Fibroblast of skin of right quadriceps (primary cell): ENCODE measurements at regions not wholly inside any gene's neighbourhood (a gene's known extent, or its start where the extent isn't known, plus 50 kb on each side); places are given as distances from the start of the nearest gene placed in this dataset.
"Not testable (repeated sequence)": the region's sequence is repeated elsewhere in the genome, so short reads cannot be mapped to it uniquely, and the experiment has no call there.

Experiments
- DNase-seq: peaks from one replicate; pipeline ENCODE4 v3.0.0-alpha.2; 2013

DNA sequence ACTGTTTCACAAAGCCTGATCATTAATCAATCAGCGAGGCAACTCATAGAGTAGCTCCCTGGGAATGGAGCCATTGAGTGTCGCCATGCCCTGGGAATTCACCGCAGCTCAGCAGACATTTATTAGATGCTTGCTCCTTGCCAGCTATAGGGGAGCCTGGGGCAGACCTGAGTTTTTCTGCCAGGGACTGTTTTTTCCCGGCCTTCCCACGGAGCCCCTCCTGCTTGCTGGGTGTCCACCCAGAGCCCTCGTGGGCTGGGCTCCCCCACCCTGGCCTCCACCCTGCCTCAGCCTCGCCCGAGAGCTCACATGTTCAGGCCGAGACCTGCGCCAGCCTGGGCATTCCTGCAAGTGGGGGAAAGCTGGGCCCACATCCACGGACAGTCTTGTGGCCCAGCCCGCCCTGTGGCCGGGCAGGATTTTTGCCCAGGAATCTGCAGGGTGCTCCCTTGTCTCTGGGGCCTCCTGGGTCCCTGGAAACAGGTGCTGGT is 64.9 kb downstream of the SMIM38 start:
- DNase-seq: no peak

GRCh38 chr11:69221086-69221485 is 65.4 kb downstream of the SMIM38 start:
- DNase-seq: no peak

GRCh38 chr11:69221636-69222035 is 65.9 kb downstream of the SMIM38 start:
- DNase-seq: not testable (repeated sequence)

- no peak for DNase-seq
Measured at GRCh38 chr11:69227271-69227670, 66.7 kb upstream of the MYEOV start.

DNA sequence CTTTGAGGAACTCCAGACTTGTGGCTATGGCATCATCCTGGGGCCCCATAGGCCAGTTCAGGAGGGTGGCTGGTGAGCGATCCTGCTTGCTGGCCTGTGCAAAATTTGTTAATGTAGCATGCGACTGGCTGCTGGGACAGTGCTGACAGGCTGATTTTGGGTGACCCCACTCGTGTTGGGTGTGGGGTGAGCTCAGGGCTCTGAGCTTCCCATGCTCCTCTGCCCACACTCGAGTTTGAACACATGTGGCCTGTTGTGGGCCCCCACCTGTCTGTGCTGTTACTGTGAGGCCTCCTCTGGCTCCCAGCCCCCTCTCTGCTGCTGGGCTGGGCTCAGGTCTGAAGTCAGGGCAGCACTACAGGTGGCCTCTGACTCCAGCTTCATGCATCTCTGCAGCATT is 64.4 kb upstream of the MYEOV start:
- no peak for DNase-seq

GRCh38 chr11:69230856-69231425 is 63.0 kb upstream of the MYEOV start:
- DNase-seq: no peak

DNA sequence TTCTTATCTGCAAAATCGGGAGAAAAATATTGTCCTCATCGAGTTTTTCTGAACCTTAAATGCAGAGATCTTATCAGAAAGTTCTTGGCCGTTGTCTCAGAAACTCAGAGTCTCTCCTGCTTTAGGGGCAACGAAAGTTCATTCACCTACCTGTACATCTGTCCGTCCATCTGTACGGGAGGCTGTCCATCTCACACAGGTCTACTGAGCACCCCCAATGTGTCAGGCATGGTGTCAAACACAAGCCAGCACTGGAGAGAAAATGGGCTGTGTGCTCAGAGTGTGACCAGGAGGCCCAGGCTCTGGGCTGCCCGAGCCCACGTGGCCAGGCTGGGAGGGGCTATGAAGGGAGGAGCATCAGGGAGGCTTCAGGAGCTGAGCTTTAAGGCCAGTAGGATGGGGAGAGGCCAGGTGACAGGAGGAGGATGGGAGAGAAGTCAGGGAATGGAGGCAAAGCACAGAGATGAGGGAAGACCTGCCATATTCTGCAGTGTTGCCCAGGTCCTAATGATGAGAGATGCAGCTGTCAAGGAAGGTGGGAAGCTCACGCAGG is 62.4 kb upstream of the MYEOV start:
- no peak for DNase-seq

GRCh38 chr11:69232821-69233743 is 60.9 kb upstream of the MYEOV start:
- no peak for DNase-seq

DNA sequence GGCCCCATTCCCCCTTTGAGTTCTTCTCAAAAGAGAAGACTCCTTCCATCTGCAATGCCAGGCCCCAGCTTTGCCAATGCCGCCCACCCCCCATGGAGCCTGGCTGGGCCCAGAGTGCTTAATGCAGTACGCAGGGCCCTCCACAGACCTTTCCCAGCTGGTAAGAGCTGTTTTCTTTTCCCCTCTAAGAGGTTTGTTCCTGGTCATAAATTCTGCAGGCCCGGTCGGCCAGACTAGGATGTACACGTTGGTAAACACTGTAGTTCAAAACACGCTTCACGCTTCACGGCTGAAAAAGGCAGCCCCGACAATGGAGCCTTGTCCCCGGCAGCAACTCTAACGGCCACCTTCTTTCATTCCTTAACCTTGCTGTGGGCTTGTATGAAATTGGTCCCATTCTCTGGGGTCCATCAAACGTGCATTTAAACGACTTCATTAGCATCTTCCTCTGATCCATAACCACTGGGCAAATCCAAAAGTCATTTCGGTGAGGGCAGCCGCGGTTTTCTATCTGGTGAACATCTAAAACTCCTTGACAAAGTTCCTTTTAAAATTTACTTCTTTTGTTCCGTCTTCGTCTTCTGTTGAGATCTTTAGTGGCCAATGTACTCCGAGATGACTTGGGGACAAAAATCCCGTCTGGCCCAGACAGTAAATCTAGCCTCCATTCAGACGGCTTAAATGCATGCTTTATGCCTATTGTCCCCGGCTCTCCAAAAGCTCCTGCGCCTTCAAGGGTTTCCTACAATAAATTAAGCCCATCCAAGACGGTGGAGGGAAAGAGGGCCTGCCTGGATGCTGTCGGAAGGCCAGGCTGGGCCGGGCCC is 60.0 kb upstream of the MYEOV start:
- no peak for DNase-seq

DNA sequence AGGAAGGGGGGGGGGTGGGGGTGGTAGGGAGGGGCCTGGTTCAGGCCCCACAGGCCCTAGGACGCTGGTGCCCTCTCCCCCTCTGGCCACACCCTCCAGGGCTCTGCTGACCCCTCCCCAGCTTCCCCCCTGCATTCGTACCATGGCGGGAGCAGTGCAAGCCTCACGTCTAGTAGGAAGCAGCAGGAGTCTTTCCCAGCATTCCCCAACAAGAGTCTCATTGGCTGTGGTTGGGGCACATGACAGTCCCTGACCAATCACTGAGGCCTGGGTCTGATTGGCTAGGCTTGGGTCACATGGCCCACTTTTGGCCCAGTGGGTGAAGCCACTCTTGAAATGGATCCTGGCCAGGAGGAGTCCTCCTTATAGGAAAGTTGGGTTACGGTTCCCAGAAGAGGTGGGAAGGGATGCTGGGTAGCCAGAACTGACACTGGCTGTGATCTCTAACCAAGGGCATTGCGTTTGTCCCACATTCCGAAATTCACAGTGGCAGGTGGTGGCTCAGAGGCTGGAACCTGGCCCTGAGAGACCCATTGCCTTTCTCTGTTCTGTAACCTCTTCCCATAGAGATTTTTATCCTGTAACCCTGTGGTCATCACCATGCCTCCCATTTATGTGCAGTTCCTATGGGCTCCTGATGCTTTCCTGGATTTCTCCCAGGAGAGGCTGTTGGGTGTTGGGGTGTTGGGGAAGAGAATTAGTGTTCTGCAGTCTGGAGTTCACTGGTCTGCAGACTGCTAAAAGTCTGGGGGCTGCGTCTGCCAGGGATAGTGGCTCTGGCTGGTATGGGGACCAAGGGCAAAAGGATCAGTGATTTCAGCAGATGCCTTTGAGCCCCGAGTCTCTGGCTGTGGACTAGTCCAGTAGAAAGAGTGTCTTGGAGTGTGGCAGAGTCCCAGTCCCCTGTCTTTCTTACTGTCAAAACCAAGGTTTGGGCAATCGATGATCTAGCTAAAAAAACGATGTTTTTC is 58.9 kb upstream of the MYEOV start:
- no peak for DNase-seq

- DNase-seq: no peak
Measured at GRCh38 chr11:69238573-69239351, 55.2 kb upstream of the MYEOV start.

- no peak for DNase-seq
Measured at GRCh38 chr11:69239641-69240040, 54.3 kb upstream of the MYEOV start.

DNA sequence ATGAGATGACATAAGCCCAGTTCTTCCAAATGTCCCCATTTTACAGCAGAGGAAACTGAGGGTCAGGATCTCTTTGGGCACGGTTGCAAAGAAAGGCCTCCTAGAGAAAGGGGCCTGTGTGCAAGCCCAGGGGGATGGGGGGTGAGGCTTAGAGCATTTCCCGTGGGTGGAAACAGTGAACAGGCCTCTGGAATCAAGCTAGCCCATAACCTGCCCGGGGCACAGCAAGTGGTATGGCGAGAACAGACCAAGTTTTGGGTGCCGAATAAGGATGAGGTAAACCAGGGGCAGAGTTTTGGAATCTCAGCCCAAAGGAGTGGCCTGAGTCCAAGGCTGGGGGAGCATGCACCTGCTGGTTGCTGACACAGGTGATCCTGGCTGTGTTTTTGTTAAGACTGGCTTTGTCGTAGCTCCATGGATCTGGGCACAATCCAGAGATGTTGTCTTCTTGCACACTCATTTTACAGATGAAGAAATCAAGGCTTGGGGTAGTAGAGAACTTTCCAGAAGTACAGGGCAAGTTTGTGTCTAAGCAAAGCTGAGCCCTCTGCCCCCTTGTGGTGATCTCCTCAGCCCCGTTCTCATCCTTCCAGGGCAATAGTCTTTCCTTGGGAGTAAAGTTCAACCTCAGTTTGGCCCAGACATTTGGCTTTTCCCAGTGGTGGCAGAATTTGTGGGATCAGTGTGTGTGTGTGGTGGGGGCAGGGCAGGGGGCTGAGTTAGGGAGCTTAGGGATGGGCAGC is 53.5 kb upstream of the MYEOV start:
- DNase-seq: no peak

GRCh38 chr11:69241075-69241740 is 52.7 kb upstream of the MYEOV start:
- DNase-seq: no peak

DNA sequence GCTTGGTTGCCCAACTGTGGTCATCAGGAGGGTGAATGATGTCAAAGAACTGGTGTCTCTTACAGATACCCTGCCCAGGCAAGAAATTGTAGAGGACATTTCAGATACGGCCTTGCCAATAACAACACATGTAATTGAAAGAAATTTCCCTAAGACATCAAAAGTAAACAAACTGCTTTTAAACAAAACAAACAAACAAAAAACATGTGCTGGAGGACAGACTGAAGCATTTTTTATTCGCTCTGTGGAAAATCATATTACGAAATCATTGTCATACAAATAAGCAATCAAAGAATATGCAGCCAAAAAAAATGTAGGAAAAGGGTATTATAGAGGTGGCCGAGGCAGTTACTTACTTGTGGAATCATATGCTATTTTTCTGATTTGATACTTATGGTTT is 52.1 kb upstream of the MYEOV start:
- no peak for DNase-seq

GRCh38 chr11:69242266-69242920 is 51.6 kb upstream of the MYEOV start:
- DNase-seq: no peak

DNA sequence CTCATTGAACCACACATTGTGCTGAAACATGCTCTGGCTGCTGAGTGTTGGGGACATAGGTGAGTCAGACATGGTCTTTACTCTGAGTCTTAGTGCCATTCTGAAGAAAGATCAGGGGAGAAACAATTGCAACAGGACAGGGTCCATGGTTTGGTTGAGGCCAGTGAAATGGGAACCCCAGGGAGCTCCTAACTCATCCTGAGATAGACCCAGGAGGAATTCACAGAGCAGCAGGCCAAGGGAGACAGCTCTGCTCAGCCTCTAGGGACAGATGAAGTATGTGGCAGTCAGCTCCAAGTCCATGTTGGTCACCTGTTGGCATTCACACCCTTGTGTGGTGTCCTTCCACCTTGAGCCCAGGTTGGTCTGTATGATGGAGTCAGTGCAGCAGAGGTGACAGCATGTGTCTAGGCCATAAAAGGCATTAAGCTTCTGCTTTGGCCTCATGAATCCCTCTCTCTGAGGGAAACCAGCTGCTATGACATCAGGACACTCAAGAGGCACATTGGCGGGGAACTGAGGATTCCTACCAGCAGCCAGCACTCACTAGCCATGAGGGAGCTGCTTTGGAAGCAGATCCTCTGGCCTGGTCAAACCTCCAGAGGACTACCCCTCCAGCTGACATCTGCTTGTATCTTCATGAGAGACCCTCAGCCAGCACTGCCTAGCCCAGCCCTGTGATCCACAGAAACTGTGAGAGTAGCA is 50.3 kb upstream of the MYEOV start:
- DNase-seq: no peak
